Neural progenitor cell (in vitro differentiated cells): ENCODE measurements at regions not wholly inside any gene's neighbourhood (a gene's known extent, or its start where the extent isn't known, plus 50 kb on each side); places are given as distances from the start of the nearest gene placed in this dataset.

Source experiments
- EZH2phosphoT487 ChIP-seq: fragments of 200-600 bp; sonication (generic); IDR thresholded peaks from 2 replicates; pipeline ENCODE4 v1.6.1; 2017; ENCODE audit warnings: antibody characterized with exemption
- TF ChIP-seq, protein P1 (sequence below): fragments of 200-600 bp; sonication (generic); IDR thresholded peaks from 2 replicates; pipeline ENCODE4 v1.5.1; 2017; ENCODE audit warnings: antibody characterized with exemption, mild to moderate bottlenecking

DNA sequence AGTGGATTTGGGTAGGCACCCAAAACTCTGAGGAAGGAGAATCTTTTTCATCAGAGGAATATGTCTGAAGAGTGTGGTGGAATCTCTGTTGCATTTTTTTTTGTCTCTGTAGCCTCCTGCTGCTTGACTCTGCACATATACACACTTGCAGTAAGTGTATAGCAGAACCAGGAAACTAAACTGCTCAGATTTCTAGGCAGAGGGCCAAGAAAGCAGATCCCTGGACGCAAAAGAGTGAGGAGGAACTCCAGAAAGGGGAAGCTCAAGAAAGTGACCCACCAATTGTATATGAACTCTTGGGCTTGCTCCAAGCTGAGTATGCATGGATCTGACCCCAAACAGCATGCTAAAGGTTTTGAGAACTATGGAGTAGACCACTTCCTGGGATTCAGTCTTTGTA lies 181.8 kb downstream of the GADD45G start:
- TF ChIP-seq, protein P1, sequence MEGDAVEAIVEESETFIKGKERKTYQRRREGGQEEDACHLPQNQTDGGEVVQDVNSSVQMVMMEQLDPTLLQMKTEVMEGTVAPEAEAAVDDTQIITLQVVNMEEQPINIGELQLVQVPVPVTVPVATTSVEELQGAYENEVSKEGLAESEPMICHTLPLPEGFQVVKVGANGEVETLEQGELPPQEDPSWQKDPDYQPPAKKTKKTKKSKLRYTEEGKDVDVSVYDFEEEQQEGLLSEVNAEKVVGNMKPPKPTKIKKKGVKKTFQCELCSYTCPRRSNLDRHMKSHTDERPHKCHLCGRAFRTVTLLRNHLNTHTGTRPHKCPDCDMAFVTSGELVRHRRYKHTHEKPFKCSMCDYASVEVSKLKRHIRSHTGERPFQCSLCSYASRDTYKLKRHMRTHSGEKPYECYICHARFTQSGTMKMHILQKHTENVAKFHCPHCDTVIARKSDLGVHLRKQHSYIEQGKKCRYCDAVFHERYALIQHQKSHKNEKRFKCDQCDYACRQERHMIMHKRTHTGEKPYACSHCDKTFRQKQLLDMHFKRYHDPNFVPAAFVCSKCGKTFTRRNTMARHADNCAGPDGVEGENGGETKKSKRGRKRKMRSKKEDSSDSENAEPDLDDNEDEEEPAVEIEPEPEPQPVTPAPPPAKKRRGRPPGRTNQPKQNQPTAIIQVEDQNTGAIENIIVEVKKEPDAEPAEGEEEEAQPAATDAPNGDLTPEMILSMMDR: no peak
- TF ChIP-seq EZH2phosphoT487: no peak
